DOHH2 (cell line): ENCODE measurements at regions not wholly inside any gene's neighbourhood (a gene's known extent, or its start where the extent isn't known, plus 50 kb on each side); places are given as distances from the start of the nearest gene placed in this dataset.

Experiments used
- H3F3A ChIP-seq: fragments of 200-600 bp; sonication (generic), shearing (Covaris generic); 2 replicates; pipeline ENCODE4 v1.6.0; 2016; ENCODE audit warnings: antibody characterized with exemption, mild to moderate bottlenecking; ENCODE audit not compliant: control insufficient read depth, insufficient read depth
- H3K27ac ChIP-seq: fragments of 200-600 bp; sonication (generic); 2 replicates; pipeline ENCODE4 v1.5.1; 2014; ENCODE audit warnings: low read depth, mild to moderate bottlenecking, low read length, moderate library complexity
- H3K27me3 ChIP-seq: fragments of 200-600 bp; sonication (generic); 2 replicates; pipeline ENCODE4 v1.6.1; 2014; ENCODE audit warnings: mild to moderate bottlenecking, low read length, mixed read lengths; ENCODE audit not compliant: control insufficient read depth
- H3K36me3 ChIP-seq: fragments of 200-600 bp; sonication (generic); 2 replicates; pipeline ENCODE4 v1.6.1; 2014; ENCODE audit warnings: mild to moderate bottlenecking, low read length, moderate library complexity, mixed read lengths; ENCODE audit not compliant: control insufficient read depth
- H3K4me1 ChIP-seq: fragments of 200-600 bp; sonication (generic); 2 replicates; pipeline ENCODE4 v1.6.1; 2014; ENCODE audit warnings: mild to moderate bottlenecking, low read length, mixed read lengths; ENCODE audit not compliant: control insufficient read depth
- H3K4me2 ChIP-seq: fragments of 200-600 bp; sonication (generic); 2 replicates; pipeline ENCODE4 v1.6.0; 2014; ENCODE audit warnings: mild to moderate bottlenecking, low read length, moderate library complexity
- H3K4me3 ChIP-seq: fragments of 200-600 bp; sonication (generic); 2 replicates; pipeline ENCODE4 v1.5.1; 2014; ENCODE audit warnings: mild to moderate bottlenecking, low read length, mixed read lengths
- H3K79me2 ChIP-seq: fragments of 200-600 bp; sonication (generic); 2 replicates; pipeline ENCODE4 v1.6.1; 2014; ENCODE audit warnings: mild to moderate bottlenecking, low read length, mixed read lengths; ENCODE audit not compliant: control insufficient read depth
- H3K9me2 ChIP-seq: fragments of 200-600 bp; sonication (generic); replicated peaks from 2 replicates; pipeline ENCODE4 v1.6.1; 2014; ENCODE audit warnings: mild to moderate bottlenecking, low read length, mixed read lengths; ENCODE audit not compliant: control insufficient read depth
- H3K9me3 ChIP-seq: fragments of 200-600 bp; sonication (generic); 2 replicates; pipeline ENCODE4 v1.6.1; 2014; ENCODE audit warnings: antibody characterized with exemption, low read length, mixed read lengths; ENCODE audit not compliant: control insufficient read depth, insufficient read depth
- H4K20me1 ChIP-seq: fragments of 200-600 bp; sonication (generic); 2 replicates; pipeline ENCODE4 v1.6.0; 2014; ENCODE audit warnings: low read depth, mild to moderate bottlenecking, antibody characterized with exemption, low read length, moderate library complexity; ENCODE audit not compliant: control insufficient read depth, insufficient read depth
- CTCF ChIP-seq: fragments of 200-600 bp; sonication (generic); IDR thresholded peaks from one replicate; pipeline ENCODE4 v1.5.1; 2014; ENCODE audit warnings: antibody characterized with exemption, mild to moderate bottlenecking, low read depth, low read length; ENCODE audit not compliant: poor library complexity, severe bottlenecking
- EZH2phosphoT487 ChIP-seq: fragments of 200-600 bp; sonication (generic); IDR thresholded peaks from 2 replicates; pipeline ENCODE4 v1.6.1; 2017; ENCODE audit warnings: borderline replicate concordance, mild to moderate bottlenecking, antibody characterized with exemption, low read length, moderate library complexity, mixed read lengths

GRCh38 chr5:104444656-104445055 is 882.1 kb upstream of the NUDT12 start:
- Histone ChIP-seq H3K36me3 (no peaks in the 10 kb centered on the region), H3K4me3 (no peak overlapping the region), H3K9me3 (no peaks in the 10 kb centered on the region), H3K27me3 (no peaks in the 10 kb centered on the region), H3K79me2 (no peaks in the 10 kb centered on the region), H3K4me2 (no peak overlapping the region), H3F3A (no peaks in the 10 kb centered on the region), H3K27ac (no peak overlapping the region), H4K20me1 (no peaks in the 10 kb centered on the region), H3K9me2 (no peaks in the 10 kb centered on the region), H3K4me1 (no peaks in the 10 kb centered on the region)
- TF ChIP-seq CTCF (no peak), EZH2phosphoT487 (no peak)

DNA sequence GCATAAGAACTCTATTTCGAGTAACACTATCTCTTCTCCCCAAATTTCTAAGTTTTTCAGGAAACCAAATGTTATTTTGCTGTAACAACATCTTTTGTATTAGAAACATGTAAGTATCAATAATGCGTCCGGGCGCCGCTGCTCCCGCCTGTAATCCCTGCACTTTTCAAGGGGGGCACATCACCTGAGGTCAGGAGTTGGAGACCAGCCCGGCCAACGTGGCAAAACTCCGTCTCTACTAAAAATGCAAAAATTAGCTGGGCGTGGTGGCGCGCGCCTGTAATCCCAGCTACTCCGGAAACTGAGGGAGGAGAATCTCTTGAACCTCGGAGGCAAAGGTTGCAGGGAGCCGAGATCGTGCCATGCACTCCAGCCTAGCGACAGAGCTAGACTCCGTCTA is 881.1 kb upstream of the NUDT12 start:
- no peaks in the 10 kb centered on the region for H3K9me2 ChIP-seq
- H3K9me3 ChIP-seq, result no peaks in the 10 kb centered on the region
- H3K4me2 ChIP-seq, result no peak overlapping the region
- H3K4me3 ChIP-seq, result no peak overlapping the region
- H4K20me1 ChIP-seq, result no peaks in the 10 kb centered on the region
- H3K36me3 ChIP-seq, result no peaks in the 10 kb centered on the region
- H3K4me1 ChIP-seq, result no peaks in the 10 kb centered on the region
- H3K79me2 ChIP-seq, result no peaks in the 10 kb centered on the region
- H3K27ac ChIP-seq, result no peak overlapping the region
- H3K27me3 ChIP-seq, result no peaks in the 10 kb centered on the region
- TF ChIP-seq EZH2phosphoT487 (no peak), CTCF (no peak)
- no peaks in the 10 kb centered on the region for H3F3A ChIP-seq

- TF ChIP-seq CTCF (no peak), EZH2phosphoT487 (no peak)
- no peak overlapping the region for H3K4me2 ChIP-seq
- H3K9me2 ChIP-seq, result no peaks in the 10 kb centered on the region
- no peaks in the 10 kb centered on the region for H3K36me3 ChIP-seq
- H3K4me3 ChIP-seq, result no peak overlapping the region
- no peaks in the 10 kb centered on the region for H3K9me3 ChIP-seq
- no peaks in the 10 kb centered on the region for H3K79me2 ChIP-seq
- no peak overlapping the region for H3K27ac ChIP-seq
- H4K20me1 ChIP-seq, result no peaks in the 10 kb centered on the region
- H3K4me1 ChIP-seq, result no peaks in the 10 kb centered on the region
- H3F3A ChIP-seq, result no peaks in the 10 kb centered on the region
- H3K27me3 ChIP-seq, result no peaks in the 10 kb centered on the region
Observed at GRCh38 chr5:104431981-104432380, 869.4 kb upstream of the NUDT12 start.

- no peaks in the 10 kb centered on the region for H3K36me3 ChIP-seq
- H3K79me2 ChIP-seq, result no peaks in the 10 kb centered on the region
- no peaks in the 10 kb centered on the region for H3K4me1 ChIP-seq
- H3K4me2 ChIP-seq, result no peak overlapping the region
- no peaks in the 10 kb centered on the region for H4K20me1 ChIP-seq
- no peaks in the 10 kb centered on the region for H3F3A ChIP-seq
- TF ChIP-seq CTCF (no peak), EZH2phosphoT487 (no peak)
- H3K9me2 ChIP-seq, result no peaks in the 10 kb centered on the region
- H3K4me3 ChIP-seq, result no peak overlapping the region
- no peak overlapping the region for H3K27ac ChIP-seq
- H3K27me3 ChIP-seq, result no peaks in the 10 kb centered on the region
- H3K9me3 ChIP-seq, result no peaks in the 10 kb centered on the region
Observed at GRCh38 chr5:104431002-104431620, 868.5 kb upstream of the NUDT12 start.
